ENCODE measurements at regions not wholly inside any gene's neighbourhood (a gene's known extent, or its start where the extent isn't known, plus 50 kb on each side); places are given as distances from the start of the nearest gene placed in this dataset.

- DNase-seq (ENCODE audit: low read depth): peak; percentile 7
- TF ChIP-seq CTCF (IDR thresholded peaks at IDR 0.05; ENCODE audit: insufficient read depth, low read length): no peak
- no peak overlapping the region for H3K4me3 ChIP-seq (ENCODE audit: low read depth, low read length)
Measured at GRCh38 chr3:153379516-153379915, 217.5 kb downstream of the RAP2B start.

- TF ChIP-seq CTCF (IDR thresholded peaks at IDR 0.05; ENCODE audit: insufficient read depth, low read length): no peak
- no peak overlapping the region for H3K4me3 ChIP-seq (ENCODE audit: low read depth, low read length)
- no peak for DNase-seq (ENCODE audit: low read depth)
Measured at GRCh38 chr3:153385343-153385742, 223.3 kb downstream of the RAP2B start.

GRCh38 chr3:153392363-153392762 lies 230.3 kb downstream of the RAP2B start:
- TF ChIP-seq CTCF (IDR thresholded peaks at IDR 0.05; ENCODE audit: insufficient read depth, low read length): no peak
- DNase-seq (ENCODE audit: low read depth): no peak

GRCh38 chr3:153394017-153394416 lies 232.0 kb downstream of the RAP2B start:
- DNase-seq (ENCODE audit: low read depth): no peak
- H3K4me3 ChIP-seq (ENCODE audit: low read depth, low read length): no peak overlapping the region
- no peak for TF ChIP-seq CTCF (IDR thresholded peaks at IDR 0.05; ENCODE audit: insufficient read depth, low read length)

More at GRCh38 chr3:153392363-153392762, 230.3 kb downstream of the RAP2B start:
- no peak overlapping the region for H3K4me3 ChIP-seq (ENCODE audit: low read depth, low read length)

GRCh38 chr3:153396581-153396980 lies 234.6 kb downstream of the RAP2B start:
- TF ChIP-seq CTCF (IDR thresholded peaks at IDR 0.05; ENCODE audit: insufficient read depth, low read length): no peak
- no peak overlapping the region for H3K4me3 ChIP-seq (ENCODE audit: low read depth, low read length)
- no peak for DNase-seq (ENCODE audit: low read depth)

GRCh38 chr3:153397794-153398193 lies 235.8 kb downstream of the RAP2B start:
- DNase-seq (ENCODE audit: low read depth): no peak
- no peak overlapping the region for H3K4me3 ChIP-seq (ENCODE audit: low read depth, low read length)
- no peak for TF ChIP-seq CTCF (IDR thresholded peaks at IDR 0.05; ENCODE audit: insufficient read depth, low read length)

- TF ChIP-seq CTCF (IDR thresholded peaks at IDR 0.05; ENCODE audit: insufficient read depth, low read length): no peak
- peak; percentile 7 for DNase-seq (ENCODE audit: low read depth)
- no peak overlapping the region for H3K4me3 ChIP-seq (ENCODE audit: low read depth, low read length)
Measured at GRCh38 chr3:153399636-153400035, 237.6 kb downstream of the RAP2B start.

Measured in fibroblast of the aortic adventitia (primary cell).